ENCODE measurements at regions not wholly inside any gene's neighbourhood (a gene's known extent, or its start where the extent isn't known, plus 50 kb on each side); places are given as distances from the start of the nearest gene placed in this dataset.

GRCh38 chr20:23214903-23215302 is 128.8 kb upstream of the CD93 start:
- Histone ChIP-seq H3K4me2 (ENCODE audit: insufficient read depth, low read length) (no peak overlapping the region), H3K79me2 (ENCODE audit: control insufficient read depth, insufficient read depth, low read length) (no peaks in the 10 kb centered on the region), H3K9me1 (ENCODE audit: control insufficient read depth, insufficient read depth, low read length) (no peaks in the 10 kb centered on the region), H4K20me1 (replicated peaks; ENCODE audit: control insufficient read depth, insufficient read depth, low read length) (no peaks in the 10 kb centered on the region), H3K27me3 (ENCODE audit: control insufficient read depth in 2 of 2, insufficient read depth in 2 of 2, low read length in 2 of 2) (no peaks in the 10 kb centered on the region), H3K27ac (ENCODE audit: extremely low read depth, low read depth, low read length) (no peak overlapping the region), H3K4me1 (replicated peaks in 1 of 2; ENCODE audit: control insufficient read depth in 2 of 2, insufficient read depth in 2 of 2, low read length in 2 of 2) (no peaks in the 10 kb centered on the region), H3K4me3 (no peak overlapping the region), H3K9ac (ENCODE audit: insufficient read depth in 1 of 2, low read depth in 2 of 2, low read length in 2 of 2) (no peak overlapping the region), H3K36me3 (ENCODE audit: control insufficient read depth, insufficient read depth, low read length) (no peaks in the 10 kb centered on the region), H3K9me3 (replicated peaks; ENCODE audit: control insufficient read depth, insufficient read depth, low read depth, low read length) (no peaks in the 10 kb centered on the region), H2AFZ (ENCODE audit: low read depth, low read length) (no peak overlapping the region)
- TF ChIP-seq PATZ1 (CRISPR knock-in tag; IDR thresholded peaks at IDR 0.05; ENCODE audit: borderline replicate concordance): no peak
- in situ Hi-C loops (cut with MboI) (no loop called here), intact Hi-C loops (cut with micrococcal nuclease) (no loop called here)
- ChIA-PET CTCF (ENCODE audit: low intra/inter-chr PET ratio) (no interaction called here), POLR2A (no interaction called here)
- whole genome bisulfite sequencing (ENCODE audit: insufficient coverage, low coverage, missing lambda C conversion rate): 35% methylated on average over 5 of the region's 5 CpGs
- FAIRE-seq: no peak
- DNase-seq (ENCODE audit: extremely low read depth in 1 of 4, low spot score in 3 of 4): no peak
- BruUV-seq (replicated peaks): no TSS peak
- no peak for ATAC-seq

DNA sequence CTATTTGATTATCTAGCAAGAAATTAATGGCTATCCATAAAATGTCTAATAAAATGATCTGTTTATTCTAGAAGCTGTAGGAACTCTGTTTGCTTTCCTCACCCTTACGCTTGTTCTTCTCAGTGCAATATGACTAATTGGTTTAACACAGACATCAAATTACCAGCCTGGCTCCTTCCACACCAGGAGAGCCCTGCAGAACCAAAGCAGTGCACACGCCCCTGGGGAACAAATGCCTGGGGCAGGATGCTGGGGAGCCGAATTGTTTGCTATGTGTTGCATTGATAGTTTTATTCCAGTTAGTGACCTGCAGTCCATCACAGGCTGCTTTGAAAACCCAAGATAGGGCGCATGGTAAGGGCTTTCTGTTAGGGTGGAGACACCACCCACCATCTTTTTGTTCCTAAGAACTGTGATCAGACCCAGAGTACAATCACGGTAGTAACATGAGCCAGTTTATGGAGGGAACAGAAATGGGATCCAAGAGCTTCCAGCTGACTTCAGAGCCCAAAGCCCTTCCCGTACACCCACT is 126.4 kb upstream of the CD93 start:
- 34% methylated on average over 6 of the region's 6 CpGs for WGBS (ENCODE audit: insufficient coverage, low coverage, missing lambda C conversion rate)
- BruUV-seq (replicated peaks): no TSS peak

More for the DNA sequence above, 126.4 kb upstream of the CD93 start:
- H3K4me3 ChIP-seq: no peak overlapping the region
- in situ Hi-C loops (cut with MboI): no loop called here
- no peak overlapping the region for H3K4me2 ChIP-seq (ENCODE audit: insufficient read depth, low read length)
- DNase-seq (ENCODE audit: extremely low read depth in 1 of 4, low spot score in 3 of 4) (no peak), ATAC-seq (no peak), FAIRE-seq (no peak)
- H3K27ac ChIP-seq (ENCODE audit: extremely low read depth, low read depth, low read length): no peak overlapping the region
- intact Hi-C loops (cut with micrococcal nuclease): no loop called here
- H3K4me1 ChIP-seq (replicated peaks in 1 of 2; ENCODE audit: control insufficient read depth in 2 of 2, insufficient read depth in 2 of 2, low read length in 2 of 2): peaks cover 0 to 6% of the 10 kb centered on the region in 2 experiments; a peak in 2 of 5 replicates
- no peaks in the 10 kb centered on the region for H3K9me3 ChIP-seq (replicated peaks; ENCODE audit: control insufficient read depth, insufficient read depth, low read depth, low read length)
- TF ChIP-seq TARDBP (IDR thresholded peaks at IDR 0.05) (no peak), CBX3 (IDR thresholded peaks at IDR 0.05; ENCODE audit: borderline replicate concordance in 1 of 2, low read length in 2 of 2) (no peak), KHSRP (IDR thresholded peaks at IDR 0.05) (no peak), ZNF507 (tag; conservative IDR thresholded peaks at IDR 0.05) (no peak), KDM4B (IDR thresholded peaks at IDR 0.05; ENCODE audit: borderline replicate concordance in 2 of 2, low read depth in 1 of 2) (no peak), RFX7 (CRISPR knock-in tag; IDR thresholded peaks at IDR 0.05) (no peak), ZFX (CRISPR knock-in tag; IDR thresholded peaks at IDR 0.05) (no peak), L3MBTL2 (IDR thresholded peaks at IDR 0.05) (no peak), CREB1 (IDR thresholded peaks at IDR 0.05) (no peak), CREB1 (CRISPR knock-in tag; IDR thresholded peaks at IDR 0.05) (no peak), ZNF778 (CRISPR knock-in tag; IDR thresholded peaks at IDR 0.05) (no peak), NFIC (IDR thresholded peaks at IDR 0.05) (no peak)
- H3K27me3 ChIP-seq (ENCODE audit: control insufficient read depth in 2 of 2, insufficient read depth in 2 of 2, low read length in 2 of 2): no peaks in the 10 kb centered on the region
- no peaks in the 10 kb centered on the region for H4K20me1 ChIP-seq (replicated peaks; ENCODE audit: control insufficient read depth, insufficient read depth, low read length)
- H3K9me1 ChIP-seq (ENCODE audit: control insufficient read depth, insufficient read depth, low read length): no peaks in the 10 kb centered on the region
- no peak overlapping the region for H3K9ac ChIP-seq (ENCODE audit: insufficient read depth in 1 of 2, low read depth in 2 of 2, low read length in 2 of 2)
- no peaks in the 10 kb centered on the region for H3K79me2 ChIP-seq (ENCODE audit: control insufficient read depth, insufficient read depth, low read length)
- no peak overlapping the region for H2AFZ ChIP-seq (ENCODE audit: low read depth, low read length)
- POLR2A ChIA-PET: no interaction called here
- CTCF ChIA-PET (ENCODE audit: low intra/inter-chr PET ratio): no interaction called here
- H3K36me3 ChIP-seq (ENCODE audit: control insufficient read depth, insufficient read depth, low read length): no peaks in the 10 kb centered on the region
